ENCODE measurements at regions not wholly inside any gene's neighbourhood (a gene's known extent, or its start where the extent isn't known, plus 50 kb on each side); places are given as distances from the start of the nearest gene placed in this dataset.

DNA sequence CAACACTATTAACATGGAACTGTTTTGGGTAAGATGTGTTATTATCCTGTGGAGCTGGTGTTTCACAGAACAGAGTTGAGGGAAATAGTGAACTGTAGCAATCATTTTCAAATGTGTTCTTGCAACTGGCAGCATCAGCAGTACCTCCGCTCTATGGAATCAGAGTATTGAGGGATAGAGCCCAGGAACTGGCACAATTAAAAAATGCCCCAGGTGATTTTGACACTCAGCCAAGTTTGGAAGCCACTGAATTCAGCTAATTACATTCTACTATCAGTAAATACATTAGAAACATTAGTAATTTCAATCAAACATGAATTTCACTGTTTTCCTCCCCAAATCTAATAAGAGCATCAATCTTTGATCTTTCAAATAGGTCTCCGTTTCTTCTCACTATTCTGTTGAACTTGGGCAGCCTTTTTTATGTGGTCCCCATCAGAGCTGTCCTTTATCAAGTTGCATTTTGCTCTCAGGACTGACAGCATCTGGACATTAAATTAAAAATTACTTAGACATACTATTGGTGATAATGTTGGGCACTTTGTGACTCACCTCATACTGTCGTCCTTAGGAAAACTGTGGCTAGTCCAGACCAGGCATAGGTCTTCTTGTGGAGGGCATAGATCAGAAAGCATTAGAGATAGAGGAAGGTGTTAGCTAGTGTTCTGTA is 251.5 kb downstream of the DHX35 start:
- no peak for DNase-seq (ENCODE audit: low read depth in 3 of 3, low spot score in 1 of 3)

- no peak for DNase-seq (ENCODE audit: low read depth in 3 of 3, low spot score in 1 of 3)
These were observed 249.1 kb downstream of the DHX35 start for GRCh38 chr20:39211060-39211748.

GRCh38 chr20:39210341-39211036 is 248.3 kb downstream of the DHX35 start:
- no peak for DNase-seq (ENCODE audit: low read depth in 3 of 3, low spot score in 1 of 3)

- no peak for DNase-seq (ENCODE audit: low read depth in 3 of 3, low spot score in 1 of 3)
These were observed 244.9 kb downstream of the DHX35 start for GRCh38 chr20:39206899-39207564.

GRCh38 chr20:39195582-39196021 is 233.5 kb downstream of the DHX35 start:
- no peak for DNase-seq (ENCODE audit: low read depth in 3 of 3, low spot score in 1 of 3)

DNA sequence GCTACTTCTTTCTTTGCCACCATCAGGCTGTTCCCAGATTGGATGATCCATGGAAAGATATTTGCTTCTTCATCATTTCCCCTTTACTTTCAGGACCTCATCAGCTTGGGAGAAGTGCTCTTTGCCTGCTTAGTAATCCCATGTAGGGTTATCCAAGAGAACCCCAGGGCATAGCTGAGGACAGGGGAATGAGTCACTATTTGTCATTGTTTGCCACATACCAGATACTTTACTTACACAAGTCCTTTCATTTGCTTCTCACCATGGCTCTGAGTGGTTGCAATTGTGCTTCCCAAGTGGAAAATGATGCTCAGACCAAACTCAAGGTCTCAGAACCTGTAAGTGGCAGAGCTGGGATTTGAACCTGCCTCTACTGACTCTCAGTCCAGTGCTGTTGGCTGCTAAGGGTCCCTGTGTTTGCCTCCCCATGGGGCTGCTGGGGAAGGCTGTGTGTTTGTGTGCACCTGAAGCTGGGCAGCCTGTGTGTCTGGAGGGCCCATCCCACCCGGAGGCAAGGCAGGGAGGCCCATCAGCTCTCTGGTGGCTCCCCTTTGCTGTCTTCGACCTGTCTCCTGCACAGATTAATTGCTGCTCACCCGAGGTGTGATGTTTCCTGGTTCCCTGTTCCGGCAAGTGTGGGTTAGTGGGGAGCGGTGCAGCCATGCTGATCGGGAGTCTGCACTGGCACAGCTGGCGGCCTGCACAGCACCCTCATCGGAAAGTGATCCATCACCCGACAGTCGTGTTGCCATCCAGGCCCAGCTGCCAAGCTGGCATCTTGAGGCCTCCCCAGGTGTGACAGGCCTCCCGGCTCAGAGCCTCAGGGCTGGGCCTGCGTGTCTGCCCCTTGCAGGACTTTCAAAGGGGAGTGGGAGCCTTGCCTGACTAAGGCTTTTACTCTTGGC is 228.8 kb downstream of the DHX35 start:
- no peak for DNase-seq (ENCODE audit: low read depth in 3 of 3, low spot score in 1 of 3)

GRCh38 chr20:39188266-39188765 is 226.2 kb downstream of the DHX35 start:
- DNase-seq (ENCODE audit: low read depth in 3 of 3, low spot score in 1 of 3): no peak

- DNase-seq (ENCODE audit: low read depth in 3 of 3, low spot score in 1 of 3): no peak
These were observed 219.3 kb downstream of the DHX35 start for GRCh38 chr20:39181490-39181889.

DNA sequence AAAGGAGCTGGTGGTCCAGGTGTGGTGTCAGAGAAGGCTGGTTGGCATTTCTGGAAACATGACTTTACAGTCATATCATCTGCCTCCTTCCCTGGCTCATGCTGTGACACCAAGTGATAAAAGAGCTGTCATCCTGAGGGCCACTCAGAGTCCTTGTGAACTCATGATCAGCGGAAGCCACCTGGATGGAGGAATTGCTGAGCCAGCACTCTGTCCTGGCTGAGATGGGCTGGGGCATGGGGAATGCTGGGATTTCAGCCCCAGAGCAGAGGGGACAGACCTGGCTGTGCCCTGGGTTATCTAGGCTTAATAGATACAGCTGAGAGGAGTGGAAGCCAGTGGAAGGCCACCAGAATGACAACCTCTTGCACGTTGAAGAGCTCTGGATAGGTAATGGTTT is 214.3 kb downstream of the DHX35 start:
- no peak for DNase-seq (ENCODE audit: low read depth in 3 of 3, low spot score in 1 of 3)

DNA sequence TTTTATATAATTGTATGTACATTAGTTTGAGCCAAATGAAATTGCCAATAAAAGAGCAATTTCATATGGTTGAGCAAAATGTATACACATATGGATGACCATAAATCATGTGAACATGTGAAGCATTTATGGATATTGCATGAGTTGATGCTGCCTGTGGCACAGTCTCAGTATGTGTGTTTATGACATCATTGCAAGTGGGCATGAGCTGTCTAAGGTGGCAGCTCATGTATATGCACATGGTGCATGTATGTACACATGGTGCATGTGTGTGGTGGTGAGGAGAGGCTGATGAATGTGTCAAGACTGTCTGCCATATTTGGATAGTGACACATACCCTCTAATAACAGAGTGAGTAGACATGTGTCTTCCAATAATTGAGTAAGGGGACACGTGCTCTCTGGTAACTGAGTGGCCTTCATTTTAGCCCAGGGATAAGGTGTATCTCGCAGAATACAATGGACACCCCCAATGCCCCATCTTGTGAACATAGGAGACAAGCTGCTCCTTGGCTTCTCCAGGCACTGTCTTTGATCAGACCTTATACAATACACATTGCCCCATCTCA is 208.8 kb downstream of the DHX35 start:
- no peak for DNase-seq (ENCODE audit: low read depth in 3 of 3, low spot score in 1 of 3)

GRCh38 chr20:39165099-39165498 is 203.0 kb downstream of the DHX35 start:
- DNase-seq (ENCODE audit: low read depth in 3 of 3, low spot score in 1 of 3): no peak

DNA sequence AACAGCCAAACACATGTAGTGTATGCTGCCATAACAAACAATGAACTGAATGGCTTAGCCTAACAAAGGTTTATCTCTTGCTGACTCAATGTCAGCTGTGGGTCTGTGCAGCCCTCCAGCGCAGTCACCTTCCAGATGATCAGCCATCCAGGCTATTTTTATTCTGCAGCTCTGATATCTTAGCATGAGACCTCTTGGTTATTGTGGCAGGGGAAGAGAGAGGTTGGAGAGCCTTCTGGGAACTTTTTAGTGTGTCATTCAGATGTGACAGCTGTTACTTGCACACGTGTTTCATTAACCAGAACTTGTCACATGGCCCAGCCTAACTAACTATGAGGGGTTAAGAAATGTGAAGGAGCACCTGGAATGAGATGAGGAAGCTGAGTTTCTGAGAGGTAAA is 202.5 kb downstream of the DHX35 start:
- no peak for DNase-seq (ENCODE audit: low read depth in 3 of 3, low spot score in 1 of 3)

- DNase-seq (ENCODE audit: low read depth in 3 of 3, low spot score in 1 of 3): no peak
These were observed 201.8 kb downstream of the DHX35 start for GRCh38 chr20:39163993-39164392.

DNA sequence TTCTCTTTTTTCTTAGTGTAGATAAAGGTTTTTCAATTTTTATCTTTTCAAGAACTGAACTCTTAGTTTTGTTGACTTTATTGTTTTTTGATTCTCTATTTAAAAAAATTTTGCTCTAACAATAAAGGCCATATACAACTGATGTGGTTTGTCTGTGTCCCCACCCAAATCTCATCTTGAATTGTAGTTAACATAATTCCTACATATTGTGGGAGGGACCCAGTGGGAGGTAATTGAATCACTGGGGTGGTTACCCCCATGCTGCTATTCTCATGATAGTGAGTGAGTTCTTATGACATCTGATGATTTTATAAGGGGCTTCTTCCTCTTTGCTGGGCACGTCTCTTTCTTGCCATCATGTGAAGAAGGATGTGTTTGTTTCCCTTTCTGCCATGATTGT is 199.8 kb downstream of the DHX35 start:
- DNase-seq (ENCODE audit: low read depth in 3 of 3, low spot score in 1 of 3): no peak

DNA sequence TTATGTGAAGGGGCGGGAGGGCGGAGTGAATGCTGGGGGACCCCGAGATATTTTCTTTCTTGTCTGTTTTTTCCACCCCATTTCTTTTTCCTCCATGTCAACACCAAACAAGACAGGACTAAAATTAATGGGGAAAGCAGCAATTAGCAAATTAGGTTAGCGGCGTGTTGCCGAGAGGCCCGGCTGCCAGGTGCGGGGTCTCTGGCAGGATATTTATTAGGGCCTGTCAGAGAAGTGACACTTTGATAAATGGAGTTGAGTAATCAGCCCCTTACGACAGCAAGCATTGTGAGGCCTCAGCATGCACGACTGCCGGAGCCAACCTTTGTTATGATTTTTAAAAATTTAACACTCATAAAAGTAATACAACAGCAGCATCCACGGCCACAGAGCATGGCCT is 193.8 kb downstream of the DHX35 start:
- DNase-seq (ENCODE audit: low read depth in 3 of 3, low spot score in 1 of 3): no peak

DNA sequence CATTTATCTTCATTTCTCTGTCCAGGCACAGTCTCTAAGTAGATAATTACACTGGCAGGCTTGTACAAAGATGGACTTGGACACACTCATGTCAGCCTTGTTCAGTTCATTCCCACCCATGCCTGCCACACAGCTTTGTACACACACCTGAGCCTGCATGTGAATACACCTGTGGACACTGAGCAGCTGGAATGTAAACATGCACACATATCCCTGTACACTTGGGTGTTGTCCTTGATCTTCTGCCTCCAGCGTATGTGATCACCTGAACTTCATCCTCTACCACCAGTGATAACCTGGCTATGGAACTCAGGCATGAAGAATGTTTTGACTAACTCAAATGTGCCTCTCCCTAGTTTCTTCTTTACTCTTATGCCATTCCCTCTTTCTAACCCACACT is 190.6 kb downstream of the DHX35 start:
- no peak for DNase-seq (ENCODE audit: low read depth in 3 of 3, low spot score in 1 of 3)

GRCh38 chr20:39152126-39152525 is 190.0 kb downstream of the DHX35 start:
- no peak for DNase-seq (ENCODE audit: low read depth in 3 of 3, low spot score in 1 of 3)

DNA sequence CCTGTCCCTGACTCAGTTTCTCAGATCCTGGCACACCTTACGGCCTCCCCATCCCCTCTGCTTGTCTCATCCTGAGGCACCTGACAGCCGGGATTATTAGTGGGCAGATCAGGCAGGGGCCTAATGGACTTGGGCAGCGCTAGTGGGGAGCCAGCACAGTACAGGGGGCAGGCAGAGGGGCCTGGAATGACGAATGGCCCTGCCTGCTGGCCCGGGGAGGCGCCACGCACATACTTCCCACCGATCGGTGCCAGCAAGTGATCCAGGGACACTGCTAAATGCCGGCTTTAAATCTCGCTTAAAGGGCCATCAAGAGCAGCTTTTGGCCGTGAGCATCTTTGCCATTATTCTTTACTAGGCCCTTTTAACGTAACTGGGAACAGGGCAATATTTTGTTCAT is 188.4 kb downstream of the DHX35 start:
- no peak for DNase-seq (ENCODE audit: low read depth in 3 of 3, low spot score in 1 of 3)

GRCh38 chr20:39146394-39146793 is 184.2 kb downstream of the DHX35 start:
- no peak for DNase-seq (ENCODE audit: low read depth in 3 of 3, low spot score in 1 of 3)

DNA sequence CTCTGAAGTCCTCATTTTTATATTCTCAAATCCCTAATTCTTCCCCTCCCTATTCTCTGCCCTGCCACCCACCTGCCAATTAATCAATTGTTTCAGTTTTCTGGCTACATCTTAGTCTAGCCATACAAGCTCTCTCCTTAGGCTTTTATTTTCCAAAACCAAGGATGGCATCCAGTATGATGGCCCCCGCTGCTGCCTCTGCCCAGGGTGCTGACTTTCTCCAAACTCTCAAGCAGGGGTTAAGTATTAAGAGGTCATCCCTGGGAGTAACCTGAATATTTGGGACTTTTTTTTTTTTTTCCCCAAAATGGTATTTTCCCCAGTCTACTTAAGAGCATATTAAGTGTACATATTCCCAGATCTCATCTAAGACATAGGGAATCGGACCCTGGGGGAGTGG is 183.8 kb downstream of the DHX35 start:
- DNase-seq (ENCODE audit: low read depth in 3 of 3, low spot score in 1 of 3): no peak
